UCSD-AML1 (cell line): ENCODE measurements at regions not wholly inside any gene's neighbourhood (a gene's known extent, or its start where the extent isn't known, plus 50 kb on each side); places are given as distances from the start of the nearest gene placed in this dataset.
A peak's percentile ranks its signal among the peaks of the same experiment; 100 is the strongest.

Source experiments
- DNase-seq: peaks from one replicate; lab custom pipeline; 2025; ENCODE audit not compliant: unreplicated experiment; lab: John Stamatoyannopoulos, UW

GRCh38 chr2:15792331-15792730 is 148.0 kb upstream of the MYCN start:
- no peak for DNase-seq

- no peak for DNase-seq
Measured at GRCh38 chr2:15793078-15793913, 147.1 kb upstream of the MYCN start.

- no peak for DNase-seq
Measured at GRCh38 chr2:15793978-15794377, 146.4 kb upstream of the MYCN start.

GRCh38 chr2:15794608-15795134 is 145.7 kb upstream of the MYCN start:
- DNase-seq = no peak

- DNase-seq = no peak
Measured at GRCh38 chr2:15795426-15795825, 144.9 kb upstream of the MYCN start.

- no peak for DNase-seq
Measured at GRCh38 chr2:15796167-15796942, 144.0 kb upstream of the MYCN start.

GRCh38 chr2:15797231-15797938 is 143.0 kb upstream of the MYCN start:
- DNase-seq = peak; percentile 30

- DNase-seq = no peak
Measured at GRCh38 chr2:15797939-15798281, 142.4 kb upstream of the MYCN start.

GRCh38 chr2:15798701-15799431 is 141.5 kb upstream of the MYCN start:
- no peak for DNase-seq

GRCh38 chr2:15799432-15799827 is 140.9 kb upstream of the MYCN start:
- no peak for DNase-seq

GRCh38 chr2:15800495-15801329 is 139.6 kb upstream of the MYCN start:
- DNase-seq = no peak

GRCh38 chr2:15801439-15801838 is 138.9 kb upstream of the MYCN start:
- DNase-seq = no peak

- no peak for DNase-seq
Measured at GRCh38 chr2:15801904-15802303, 138.4 kb upstream of the MYCN start.

GRCh38 chr2:15802657-15803542 is 137.4 kb upstream of the MYCN start:
- DNase-seq = no peak

- no peak for DNase-seq
Measured at GRCh38 chr2:15803543-15804245, 136.7 kb upstream of the MYCN start.

- no peak for DNase-seq
Measured at GRCh38 chr2:15804246-15804619, 136.1 kb upstream of the MYCN start.

GRCh38 chr2:15804691-15805090 is 135.7 kb upstream of the MYCN start:
- no peak for DNase-seq

- no peak for DNase-seq
Measured at GRCh38 chr2:15805206-15805605, 135.1 kb upstream of the MYCN start.
